UCSD-AML1 (cell line): ENCODE measurements at regions not wholly inside any gene's neighbourhood (a gene's known extent, or its start where the extent isn't known, plus 50 kb on each side); places are given as distances from the start of the nearest gene placed in this dataset.

ENCODE experiments used
- DNase-seq: peaks from one replicate; lab custom pipeline; 2025; ENCODE audit not compliant: unreplicated experiment; lab: John Stamatoyannopoulos, UW

GRCh38 chr16:17683281-17683680 lies 212.5 kb upstream of the XYLT1 start:
- DNase-seq = no peak

- no peak for DNase-seq
Measured at GRCh38 chr16:17676171-17676570, 205.4 kb upstream of the XYLT1 start.

GRCh38 chr16:17668386-17668785 lies 197.6 kb upstream of the XYLT1 start:
- DNase-seq = no peak

- DNase-seq = no peak
Measured at GRCh38 chr16:17666293-17666692, 195.5 kb upstream of the XYLT1 start.

GRCh38 chr16:17658881-17659280 lies 188.1 kb upstream of the XYLT1 start:
- no peak for DNase-seq

- DNase-seq = no peak
Measured at GRCh38 chr16:17657045-17657444, 186.3 kb upstream of the XYLT1 start.

- DNase-seq = no peak
Measured at GRCh38 chr16:17654571-17654970, 183.8 kb upstream of the XYLT1 start.

GRCh38 chr16:17654142-17654541 lies 183.4 kb upstream of the XYLT1 start:
- no peak for DNase-seq

GRCh38 chr16:17647879-17648872 lies 177.4 kb upstream of the XYLT1 start:
- no peak for DNase-seq

GRCh38 chr16:17643935-17644334 lies 173.2 kb upstream of the XYLT1 start:
- no peak for DNase-seq

GRCh38 chr16:17641990-17642389 lies 171.2 kb upstream of the XYLT1 start:
- no peak for DNase-seq

- DNase-seq = no peak
Measured at GRCh38 chr16:17638134-17638533, 167.4 kb upstream of the XYLT1 start.

- DNase-seq = no peak
Measured at GRCh38 chr16:17635183-17635582, 164.4 kb upstream of the XYLT1 start.

GRCh38 chr16:17633181-17633951 lies 162.6 kb upstream of the XYLT1 start:
- no peak for DNase-seq

GRCh38 chr16:17632667-17633066 lies 161.9 kb upstream of the XYLT1 start:
- no peak for DNase-seq

GRCh38 chr16:17629936-17630335 lies 159.2 kb upstream of the XYLT1 start:
- no peak for DNase-seq

- no peak for DNase-seq
Measured at GRCh38 chr16:17628983-17629382, 158.2 kb upstream of the XYLT1 start.

- no peak for DNase-seq
Measured at GRCh38 chr16:17622366-17622765, 151.6 kb upstream of the XYLT1 start.

GRCh38 chr16:17619261-17619660 lies 148.5 kb upstream of the XYLT1 start:
- no peak for DNase-seq

- DNase-seq = no peak
Measured at GRCh38 chr16:17617021-17617552, 146.3 kb upstream of the XYLT1 start.

GRCh38 chr16:17612336-17612735 lies 141.6 kb upstream of the XYLT1 start:
- DNase-seq = no peak

- DNase-seq = no peak
Measured at GRCh38 chr16:17607609-17608008, 136.8 kb upstream of the XYLT1 start.
